ENCODE measurements at regions not wholly inside any gene's neighbourhood (a gene's known extent, or its start where the extent isn't known, plus 50 kb on each side); places are given as distances from the start of the nearest gene placed in this dataset.

DNA sequence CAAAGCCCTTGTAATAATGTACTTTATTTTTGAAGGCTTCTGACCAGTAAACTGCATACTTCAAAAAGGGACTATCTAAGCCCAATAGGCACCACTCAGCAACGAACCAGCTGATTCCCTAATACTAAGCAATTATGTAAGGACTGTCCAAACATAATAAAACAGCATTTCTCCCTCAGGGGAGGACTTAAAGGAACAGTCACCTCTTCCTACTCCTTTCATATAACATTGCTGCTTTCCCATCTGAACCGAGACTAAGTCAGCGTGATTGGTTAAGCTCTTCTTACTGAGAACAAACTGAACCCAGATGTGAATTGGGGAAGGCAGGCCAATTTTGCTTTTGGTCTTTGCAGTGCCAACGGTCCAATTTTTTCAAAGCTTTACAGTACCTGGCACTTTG, 420.0 kb downstream of the METTL15 start:
- Histone ChIP-seq H3K27me3 (ENCODE audit: control insufficient read depth, insufficient read depth, low read length) (no peaks in the 10 kb centered on the region), H3K4me1 (ENCODE audit: control insufficient read depth, insufficient read depth, low read length) (no peaks in the 10 kb centered on the region), H3K27ac (ENCODE audit: low read length) (no peak overlapping the region), H3K36me3 (ENCODE audit: control insufficient read depth, insufficient read depth, low read length) (no peaks in the 10 kb centered on the region), H3K9me3 (ENCODE audit: control insufficient read depth, insufficient read depth, low read depth, low read length) (peaks cover 6% of the 10 kb centered on the region; the same call in 1 of the 2 replicates), H3K4me3 (ENCODE audit: low read depth in 2 of 2, low read length in 2 of 2) (no peak overlapping the region)
- CTCF ChIA-PET: interaction anchor here (1.8 kb wide), 1 partner anchor 829 kb away, joined by 8 read pairs; no protein-coding TSS in a partner anchor
- DNase-seq (ENCODE audit: low read depth, low spot score) (no peak), ATAC-seq (no peak)
- in situ Hi-C loops (cut with HindIII; ENCODE audit: low pct_unique_long_range_greater_than_20kb, low sequenced_read_pairs) (no loop called here), intact Hi-C loops (cut with micrococcal nuclease; ENCODE audit: unreplicated experiment) (no loop called here)
- TF ChIP-seq REST (IDR thresholded peaks at IDR 0.05; ENCODE audit: insufficient read depth in 1 of 2, low read depth in 2 of 2, low read length in 1 of 2): no peak
- TF ChIP-seq, protein P1, sequence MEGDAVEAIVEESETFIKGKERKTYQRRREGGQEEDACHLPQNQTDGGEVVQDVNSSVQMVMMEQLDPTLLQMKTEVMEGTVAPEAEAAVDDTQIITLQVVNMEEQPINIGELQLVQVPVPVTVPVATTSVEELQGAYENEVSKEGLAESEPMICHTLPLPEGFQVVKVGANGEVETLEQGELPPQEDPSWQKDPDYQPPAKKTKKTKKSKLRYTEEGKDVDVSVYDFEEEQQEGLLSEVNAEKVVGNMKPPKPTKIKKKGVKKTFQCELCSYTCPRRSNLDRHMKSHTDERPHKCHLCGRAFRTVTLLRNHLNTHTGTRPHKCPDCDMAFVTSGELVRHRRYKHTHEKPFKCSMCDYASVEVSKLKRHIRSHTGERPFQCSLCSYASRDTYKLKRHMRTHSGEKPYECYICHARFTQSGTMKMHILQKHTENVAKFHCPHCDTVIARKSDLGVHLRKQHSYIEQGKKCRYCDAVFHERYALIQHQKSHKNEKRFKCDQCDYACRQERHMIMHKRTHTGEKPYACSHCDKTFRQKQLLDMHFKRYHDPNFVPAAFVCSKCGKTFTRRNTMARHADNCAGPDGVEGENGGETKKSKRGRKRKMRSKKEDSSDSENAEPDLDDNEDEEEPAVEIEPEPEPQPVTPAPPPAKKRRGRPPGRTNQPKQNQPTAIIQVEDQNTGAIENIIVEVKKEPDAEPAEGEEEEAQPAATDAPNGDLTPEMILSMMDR (IDR thresholded peaks at IDR 0.05): no peak
- TF ChIP-seq POLR2AphosphoS5 (IDR thresholded peaks at IDR 0.05; ENCODE audit: low read depth, low read length): no peak
- TF ChIP-seq TCF7L2 (IDR thresholded peaks at IDR 0.05; ENCODE audit: low read depth, low read length): no peak
- TF ChIP-seq SIN3A (IDR thresholded peaks at IDR 0.05; ENCODE audit: borderline replicate concordance, insufficient read depth, low read depth, low read length): no peak
- POLR2A ChIA-PET: no interaction called here
- no TSS peak for BruUV-seq (replicated peaks)

DNA sequence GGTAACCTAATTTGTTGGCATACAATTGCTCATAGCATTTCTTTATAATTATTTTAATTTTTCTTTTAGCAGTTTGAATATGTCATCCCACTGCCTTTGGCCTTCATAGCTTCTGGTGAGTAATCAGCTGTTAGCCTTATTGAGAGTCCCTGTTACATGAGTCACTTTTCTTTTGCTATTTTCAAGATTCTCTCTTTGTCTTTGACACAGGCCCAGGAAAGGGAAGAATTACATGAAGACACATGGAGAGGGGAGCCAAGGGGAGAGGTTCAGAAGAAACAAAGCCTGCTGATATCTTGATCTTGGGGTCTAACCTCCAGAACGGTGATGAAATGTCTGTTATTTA, 418.2 kb downstream of the METTL15 start:
- Histone ChIP-seq H3K9me3 (ENCODE audit: control insufficient read depth, insufficient read depth, low read depth, low read length) (peaks cover 6% of the 10 kb centered on the region; the same call in 1 of the 2 replicates), H3K4me1 (ENCODE audit: control insufficient read depth, insufficient read depth, low read length) (no peaks in the 10 kb centered on the region), H3K36me3 (ENCODE audit: control insufficient read depth, insufficient read depth, low read length) (no peaks in the 10 kb centered on the region), H3K27ac (ENCODE audit: low read length) (no peak overlapping the region), H3K4me3 (ENCODE audit: low read depth in 2 of 2, low read length in 2 of 2) (no peak overlapping the region), H3K27me3 (ENCODE audit: control insufficient read depth, insufficient read depth, low read length) (no peaks in the 10 kb centered on the region)
- TF ChIP-seq, protein P1 (IDR thresholded peaks at IDR 0.05): no peak
- TF ChIP-seq REST (IDR thresholded peaks at IDR 0.05; ENCODE audit: insufficient read depth in 1 of 2, low read depth in 2 of 2, low read length in 1 of 2) (no peak), POLR2AphosphoS5 (IDR thresholded peaks at IDR 0.05; ENCODE audit: low read depth, low read length) (no peak), TCF7L2 (IDR thresholded peaks at IDR 0.05; ENCODE audit: low read depth, low read length) (no peak), SIN3A (IDR thresholded peaks at IDR 0.05; ENCODE audit: borderline replicate concordance, insufficient read depth, low read depth, low read length) (no peak)
- intact Hi-C loops (cut with micrococcal nuclease; ENCODE audit: unreplicated experiment) (no loop called here), in situ Hi-C loops (cut with HindIII; ENCODE audit: low pct_unique_long_range_greater_than_20kb, low sequenced_read_pairs) (no loop called here)
- no TSS peak for BruUV-seq (replicated peaks)
- ATAC-seq: no peak
- DNase-seq (ENCODE audit: low read depth, low spot score): no peak
- POLR2A ChIA-PET: no interaction called here
- CTCF ChIA-PET: interaction anchor here (0.5 kb wide), 1 partner anchor 817 kb away, joined by 3 read pairs; no protein-coding TSS in a partner anchor
